Nephron progenitor cell (in vitro differentiated cells): ENCODE measurements at regions not wholly inside any gene's neighbourhood (a gene's known extent, or its start where the extent isn't known, plus 50 kb on each side); places are given as distances from the start of the nearest gene placed in this dataset.
"Not testable (repeated sequence)": the region's sequence is repeated elsewhere in the genome, so short reads cannot be mapped to it uniquely, and the experiment has no call there.

ENCODE experiments used
- DNase-seq: peaks from one replicate; pipeline ENCODE4 v3.0.0; 2021
- H3K27ac Mint-ChIP-seq: 2 replicates; pipeline ENCODE4 v1.8.0; 2021; ENCODE audit warnings: mild to moderate bottlenecking, moderate library complexity, mixed read lengths
- H3K27me3 Mint-ChIP-seq: 2 replicates; pipeline ENCODE4 v1.8.0; 2021; ENCODE audit warnings: mild to moderate bottlenecking, low read depth, mixed read lengths; ENCODE audit not compliant: poor library complexity
- H3K36me3 Mint-ChIP-seq: 2 replicates; pipeline ENCODE4 v1.8.0; 2021; ENCODE audit warnings: low read depth, mixed read lengths
- H3K4me1 Mint-ChIP-seq: 2 replicates; pipeline ENCODE4 v1.8.0; 2021; ENCODE audit warnings: mixed read lengths
- H3K4me3 Mint-ChIP-seq: 2 replicates; pipeline ENCODE4 v1.8.0; 2021; ENCODE audit warnings: mild to moderate bottlenecking, moderate library complexity, mixed read lengths
- H3K9me3 Mint-ChIP-seq: 2 replicates; pipeline ENCODE4 v1.8.0; 2021; ENCODE audit warnings: mild to moderate bottlenecking, moderate library complexity, mixed read lengths
- CTCF ChIP-seq: fragments of 200-600 bp; sonication (generic); IDR thresholded peaks from 2 replicates; pipeline ENCODE4 v1.5.0; 2021; ENCODE audit warnings: antibody characterized with exemption

DNA sequence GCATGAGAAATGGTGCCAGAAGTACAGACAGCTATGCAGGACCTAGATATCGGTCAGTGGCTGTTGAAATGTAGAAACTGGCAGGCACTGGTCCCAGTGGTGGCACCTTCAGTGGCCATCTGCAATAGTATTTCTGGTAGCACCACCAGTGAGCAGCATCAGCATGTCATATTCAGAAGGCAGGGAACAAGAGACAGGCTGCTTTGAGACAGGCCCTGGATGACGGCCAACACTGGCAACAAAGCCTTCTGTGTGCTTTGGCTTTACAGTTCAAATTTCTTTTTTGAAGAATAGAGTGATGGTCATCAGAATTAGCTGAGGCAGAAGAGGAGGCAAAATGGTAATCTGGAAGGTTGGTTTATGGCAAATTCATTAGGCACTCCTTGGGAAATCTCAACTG is 273.4 kb upstream of the SLC16A7 start:
- H3K27me3 Mint-ChIP-seq, result peaks cover 17% of the 10 kb centered on the region
- H3K36me3 Mint-ChIP-seq, result no peaks in the 10 kb centered on the region
- TF ChIP-seq CTCF, result no peak
- H3K9me3 Mint-ChIP-seq, result peaks cover 3% of the 10 kb centered on the region
- no peaks in the 10 kb centered on the region for H3K4me1 Mint-ChIP-seq
- no peak for DNase-seq
- no peak overlapping the region for H3K4me3 Mint-ChIP-seq
- H3K27ac Mint-ChIP-seq, result no peak overlapping the region

DNA sequence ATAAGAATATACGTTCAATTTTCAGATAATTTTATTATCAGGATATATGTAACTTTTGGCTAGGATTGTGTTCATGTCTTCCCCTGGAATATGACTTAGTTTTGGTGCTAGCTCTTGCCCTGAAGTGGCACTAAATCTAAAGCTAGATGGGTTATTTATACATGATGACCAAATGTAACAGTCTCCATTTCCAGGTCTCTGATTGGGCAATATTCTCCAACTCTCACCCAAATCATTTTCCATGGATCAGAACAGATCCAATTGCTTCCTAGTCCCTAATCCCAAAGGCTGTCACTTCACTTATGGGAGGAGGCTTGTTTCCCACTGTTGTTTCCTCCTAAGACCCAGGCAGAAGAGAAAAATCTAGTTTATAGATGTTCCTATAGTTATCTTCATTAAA is 274.6 kb upstream of the SLC16A7 start:
- Mint-ChIP-seq H3K9me3 (no peaks in the 10 kb centered on the region), H3K27ac (no peak overlapping the region), H3K27me3 (peaks cover 5% of the 10 kb centered on the region), H3K36me3 (no peaks in the 10 kb centered on the region), H3K4me1 (no peaks in the 10 kb centered on the region), H3K4me3 (no peak overlapping the region)
- no peak for DNase-seq
- TF ChIP-seq CTCF, result no peak

GRCh38 chr12:59320112-59320511 is 275.7 kb upstream of the SLC16A7 start:
- no peaks in the 10 kb centered on the region for H3K27me3 Mint-ChIP-seq
- TF ChIP-seq CTCF, result no peak
- H3K9me3 Mint-ChIP-seq, result no peaks in the 10 kb centered on the region
- H3K4me3 Mint-ChIP-seq, result no peak overlapping the region
- H3K27ac Mint-ChIP-seq, result no peak overlapping the region
- H3K36me3 Mint-ChIP-seq, result no peaks in the 10 kb centered on the region
- H3K4me1 Mint-ChIP-seq, result no peaks in the 10 kb centered on the region
- no peak for DNase-seq

DNA sequence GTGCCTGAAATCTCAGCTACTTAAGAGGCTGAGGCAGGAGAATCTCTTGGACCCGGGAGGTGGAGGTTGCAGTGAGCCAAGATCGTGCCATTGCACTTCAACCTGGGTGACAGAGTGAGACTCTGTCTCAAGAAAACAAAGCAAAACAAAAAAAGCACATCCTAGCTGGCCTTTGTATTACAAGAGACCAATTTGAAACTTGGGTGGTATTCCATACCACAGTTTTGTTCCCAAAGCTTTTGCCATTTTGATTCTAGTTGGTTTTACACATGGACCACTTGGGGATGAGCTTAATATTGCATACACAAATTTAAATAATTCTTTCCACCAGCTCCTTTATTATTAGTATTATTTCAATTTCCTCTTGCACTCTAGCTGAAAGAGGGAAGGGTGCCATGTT is 276.9 kb upstream of the SLC16A7 start:
- no peak for DNase-seq
- no peaks in the 10 kb centered on the region for H3K36me3 Mint-ChIP-seq
- no peak overlapping the region for H3K4me3 Mint-ChIP-seq
- TF ChIP-seq CTCF, result no peak
- H3K4me1 Mint-ChIP-seq, result no peaks in the 10 kb centered on the region
- H3K27me3 Mint-ChIP-seq, result no peaks in the 10 kb centered on the region
- no peaks in the 10 kb centered on the region for H3K9me3 Mint-ChIP-seq
- H3K27ac Mint-ChIP-seq, result no peak overlapping the region

DNA sequence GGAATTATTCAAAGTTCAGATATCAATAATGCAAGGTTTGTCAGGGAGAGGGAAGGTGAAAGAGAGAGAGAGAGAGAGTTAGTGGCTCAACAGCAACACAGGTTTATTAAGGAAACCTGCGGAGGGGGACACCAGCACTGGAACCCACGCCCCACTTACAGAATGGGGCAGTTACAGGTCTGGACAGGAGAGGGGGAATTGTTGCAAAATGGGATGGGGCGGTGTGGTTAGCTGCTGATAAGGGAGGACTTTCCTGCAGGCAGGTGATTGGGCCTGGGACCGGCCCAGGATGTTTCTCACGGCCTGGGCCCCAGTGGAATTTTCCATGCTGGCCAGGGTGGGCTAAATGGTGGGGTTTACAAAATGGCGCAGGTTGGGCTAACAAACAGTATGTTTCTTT is 278.2 kb upstream of the SLC16A7 start:
- DNase-seq, result no peak
- Mint-ChIP-seq H3K36me3 (no peaks in the 10 kb centered on the region), H3K4me3 (no peak overlapping the region), H3K27me3 (no peaks in the 10 kb centered on the region), H3K9me3 (peaks cover 8% of the 10 kb centered on the region), H3K27ac (no peak overlapping the region), H3K4me1 (no peaks in the 10 kb centered on the region)
- no peak for TF ChIP-seq CTCF

- H3K36me3 Mint-ChIP-seq, result no peaks in the 10 kb centered on the region
- no peak for TF ChIP-seq CTCF
- H3K27ac Mint-ChIP-seq, result no peak overlapping the region
- DNase-seq, result no peak
- no peak overlapping the region for H3K4me3 Mint-ChIP-seq
- peaks cover 14% of the 10 kb centered on the region for H3K9me3 Mint-ChIP-seq
- no peaks in the 10 kb centered on the region for H3K4me1 Mint-ChIP-seq
- no peaks in the 10 kb centered on the region for H3K27me3 Mint-ChIP-seq
These were observed 278.9 kb upstream of the SLC16A7 start for GRCh38 chr12:59316938-59317337.

- not testable (repeated sequence) for H3K36me3 Mint-ChIP-seq, H3K4me1 Mint-ChIP-seq, H3K4me3 Mint-ChIP-seq, H3K27me3 Mint-ChIP-seq, DNase-seq
- Mint-ChIP-seq H3K27ac (peak overlapping the region; percentile 51), H3K9me3 (peaks cover 20% of the 10 kb centered on the region)
These were observed 279.5 kb upstream of the SLC16A7 start for GRCh38 chr12:59316354-59316753.
